A673 (cell line): ENCODE measurements at regions not wholly inside any gene's neighbourhood (a gene's known extent, or its start where the extent isn't known, plus 50 kb on each side); places are given as distances from the start of the nearest gene placed in this dataset.

ENCODE experiments used
- BruUV-seq: library from RNA; stranded (reverse); fragments of 400-500 nt; replicated peaks from 2 replicates; lab custom pipeline; 2021; lab: Mats Ljungman, UMichigan
- CTCF ChIA-PET: fragments of 300-600 bp; sonication (Branson Sonifier 250); formaldehyde crosslinking; loops from one replicate; lab custom pipeline; 2022; ENCODE audit warnings: antibody characterized with exemption; lab: Charles Lee
- POLR2A ChIA-PET: fragments of 300-600 bp; sonication (Branson Sonifier 250); formaldehyde crosslinking; loops from one replicate; lab custom pipeline; 2022; ENCODE audit warnings: antibody characterized with exemption; ENCODE audit not compliant: low non-redundant PET; lab: Charles Lee
- DNase-seq: peaks from one replicate; pipeline ENCODE4 v3.0.0-alpha.2; 2015; ENCODE audit warnings: low spot score
- H3K27ac ChIP-seq: fragments of 200-600 bp; sonication (generic); 2 replicates; pipeline ENCODE4 v1.5.1; 2016; ENCODE audit warnings: mixed run types, low read depth, mild to moderate bottlenecking, mixed read lengths, antibody characterized with exemption, low read length; ENCODE audit not compliant: poor library complexity, severe bottlenecking
- H3K27me3 ChIP-seq: fragments of 200-600 bp; sonication (generic); replicated peaks from 2 replicates; pipeline ENCODE4 v1.6.1; 2017; ENCODE audit warnings: mixed run types, low read depth, mild to moderate bottlenecking, mixed read lengths, antibody characterized with exemption, low read length; ENCODE audit not compliant: insufficient read depth, poor library complexity
- H3K36me3 ChIP-seq: fragments of 200-600 bp; sonication (generic); 2 replicates; pipeline ENCODE4 v1.6.1; 2016; ENCODE audit warnings: mixed run types, mild to moderate bottlenecking, mixed read lengths, antibody characterized with exemption, low read length; ENCODE audit not compliant: insufficient read depth, poor library complexity, severe bottlenecking
- H3K4me1 ChIP-seq: fragments of 200-600 bp; sonication (generic); 2 replicates; pipeline ENCODE4 v1.6.1; 2017; ENCODE audit warnings: mixed run types, mild to moderate bottlenecking, mixed read lengths, antibody characterized with exemption, low read length; ENCODE audit not compliant: insufficient read depth, poor library complexity, severe bottlenecking
- H3K4me3 ChIP-seq: fragments of 200-600 bp; sonication (generic); 2 replicates; pipeline ENCODE4 v1.5.1; 2016; ENCODE audit warnings: low read depth, mixed run types, mild to moderate bottlenecking, mixed read lengths, low read length; ENCODE audit not compliant: poor library complexity, severe bottlenecking
- H3K9me3 ChIP-seq: fragments of 200-600 bp; sonication (generic); 2 replicates; pipeline ENCODE4 v1.6.1; 2016; ENCODE audit warnings: mixed run types, low read depth, mild to moderate bottlenecking, mixed read lengths, antibody characterized with exemption, low read length; ENCODE audit not compliant: poor library complexity, severe bottlenecking
- EZH2 ChIP-seq: fragments of 200-600 bp; sonication (generic); IDR thresholded peaks from 2 replicates; pipeline ENCODE4 v1.6.1; 2017; ENCODE audit warnings: borderline replicate concordance, low read depth, mild to moderate bottlenecking, mixed read lengths, antibody characterized with exemption, low read length; ENCODE audit not compliant: poor library complexity, severe bottlenecking
- intact Hi-C: fragments of 100-400 bp; cut with micrococcal nuclease; formaldehyde crosslinking; loops from one replicate; pipeline ENCODE4 v1.10.0; 2022; ENCODE audit not compliant: unreplicated experiment
- TF ChIP-seq, protein P1 (sequence below): fragments of 300-800, 200-600 bp; sonication (generic); conservative IDR thresholded peaks from 2 replicates; pipeline ENCODE4 v1.5.1; 2017; ENCODE audit warnings: low read depth, mild to moderate bottlenecking, antibody characterized with exemption, low read length, moderate library complexity, mixed read lengths

DNA sequence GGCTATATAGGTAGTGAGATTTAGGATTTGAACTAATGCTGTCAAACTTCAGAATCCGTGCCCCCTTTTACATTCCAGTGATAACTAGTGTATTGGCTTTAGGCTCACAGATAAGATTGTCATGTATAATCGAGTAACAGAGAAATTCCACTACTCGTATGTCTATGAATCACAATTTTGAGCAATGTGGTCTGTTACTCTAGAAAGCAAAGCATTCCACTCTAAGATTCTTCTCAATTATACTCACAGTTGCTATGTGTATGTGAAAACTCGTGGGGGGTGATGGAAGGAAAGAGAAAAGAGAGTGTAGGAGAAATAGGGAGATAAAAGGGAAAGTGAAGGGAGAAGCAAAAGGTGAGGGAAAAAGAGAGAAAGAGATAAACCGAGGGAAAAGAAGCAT lies 1175.1 kb upstream of the GOT2 start:
- Histone ChIP-seq H3K4me3 (no peak overlapping the region), H3K27ac (no peak overlapping the region), H3K36me3 (no peaks in the 10 kb centered on the region), H3K27me3 (no peaks in the 10 kb centered on the region), H3K4me1 (no peaks in the 10 kb centered on the region), H3K9me3 (no peaks in the 10 kb centered on the region)
- POLR2A ChIA-PET: no interaction called here
- intact Hi-C loops: no loop called here
- CTCF ChIA-PET: no interaction called here
- no peak for TF ChIP-seq EZH2
- TF ChIP-seq, protein P1, sequence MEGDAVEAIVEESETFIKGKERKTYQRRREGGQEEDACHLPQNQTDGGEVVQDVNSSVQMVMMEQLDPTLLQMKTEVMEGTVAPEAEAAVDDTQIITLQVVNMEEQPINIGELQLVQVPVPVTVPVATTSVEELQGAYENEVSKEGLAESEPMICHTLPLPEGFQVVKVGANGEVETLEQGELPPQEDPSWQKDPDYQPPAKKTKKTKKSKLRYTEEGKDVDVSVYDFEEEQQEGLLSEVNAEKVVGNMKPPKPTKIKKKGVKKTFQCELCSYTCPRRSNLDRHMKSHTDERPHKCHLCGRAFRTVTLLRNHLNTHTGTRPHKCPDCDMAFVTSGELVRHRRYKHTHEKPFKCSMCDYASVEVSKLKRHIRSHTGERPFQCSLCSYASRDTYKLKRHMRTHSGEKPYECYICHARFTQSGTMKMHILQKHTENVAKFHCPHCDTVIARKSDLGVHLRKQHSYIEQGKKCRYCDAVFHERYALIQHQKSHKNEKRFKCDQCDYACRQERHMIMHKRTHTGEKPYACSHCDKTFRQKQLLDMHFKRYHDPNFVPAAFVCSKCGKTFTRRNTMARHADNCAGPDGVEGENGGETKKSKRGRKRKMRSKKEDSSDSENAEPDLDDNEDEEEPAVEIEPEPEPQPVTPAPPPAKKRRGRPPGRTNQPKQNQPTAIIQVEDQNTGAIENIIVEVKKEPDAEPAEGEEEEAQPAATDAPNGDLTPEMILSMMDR: no peak
- no TSS peak for BruUV-seq
- no peak for DNase-seq

DNA sequence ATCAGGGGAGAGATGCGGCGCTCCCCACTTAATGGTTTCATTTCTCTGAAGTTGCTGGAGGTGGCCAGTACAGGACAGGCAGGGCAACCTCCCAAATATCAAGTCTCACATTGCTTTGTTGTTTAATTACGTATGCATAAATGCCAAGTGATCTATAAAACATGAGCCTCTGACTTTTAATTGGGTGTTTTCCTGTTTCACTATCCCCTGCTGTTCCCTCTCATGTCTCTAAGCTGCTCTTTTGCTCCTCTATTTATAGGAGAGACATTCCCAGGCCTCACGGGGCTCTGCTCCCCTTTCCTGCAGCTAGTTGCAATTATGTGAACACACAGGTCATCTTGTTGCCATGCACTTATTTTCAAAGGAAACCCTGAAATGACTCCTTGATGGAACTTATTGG lies 1173.5 kb upstream of the GOT2 start:
- CTCF ChIA-PET: no interaction called here
- no peak overlapping the region for H3K27ac ChIP-seq
- no TSS peak for BruUV-seq
- no peak overlapping the region for H3K4me3 ChIP-seq
- H3K36me3 ChIP-seq: no peaks in the 10 kb centered on the region
- DNase-seq: peak; percentile 31
- POLR2A ChIA-PET: no interaction called here
- intact Hi-C loops: no loop called here
- no peaks in the 10 kb centered on the region for H3K27me3 ChIP-seq
- TF ChIP-seq, protein P1: no peak
- H3K9me3 ChIP-seq: no peaks in the 10 kb centered on the region
- no peaks in the 10 kb centered on the region for H3K4me1 ChIP-seq

DNA sequence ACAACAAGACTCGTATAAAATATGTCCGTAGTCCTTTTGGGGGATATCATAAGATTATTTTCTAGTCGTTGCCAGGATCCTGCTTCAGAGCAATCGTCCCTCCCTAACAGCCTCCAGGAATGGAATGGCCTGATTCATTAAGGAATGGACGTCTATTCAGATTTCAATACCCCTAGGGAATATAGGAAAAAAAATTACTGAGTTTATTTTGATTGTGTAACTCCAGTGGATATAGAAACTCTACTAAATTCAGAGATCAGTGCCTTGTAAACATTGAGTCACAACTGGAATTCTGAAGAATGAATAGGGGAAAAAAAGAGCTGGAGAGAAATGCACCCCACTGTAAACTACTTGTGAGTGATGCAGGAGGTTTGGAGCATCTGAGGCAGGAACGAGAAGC lies 1171.5 kb upstream of the GOT2 start:
- no peaks in the 10 kb centered on the region for H3K9me3 ChIP-seq
- TF ChIP-seq, protein P1: no peak
- no peak for TF ChIP-seq EZH2
- no peak overlapping the region for H3K4me3 ChIP-seq
- DNase-seq: no peak
- no peaks in the 10 kb centered on the region for H3K4me1 ChIP-seq
- intact Hi-C loops: no loop called here
- no TSS peak for BruUV-seq
- no peaks in the 10 kb centered on the region for H3K27me3 ChIP-seq
- H3K27ac ChIP-seq: no peak overlapping the region
- CTCF ChIA-PET: no interaction called here
- POLR2A ChIA-PET: no interaction called here
- no peaks in the 10 kb centered on the region for H3K36me3 ChIP-seq
